ENCODE measurements at regions not wholly inside any gene's neighbourhood (a gene's known extent, or its start where the extent isn't known, plus 50 kb on each side); places are given as distances from the start of the nearest gene placed in this dataset.

DNA sequence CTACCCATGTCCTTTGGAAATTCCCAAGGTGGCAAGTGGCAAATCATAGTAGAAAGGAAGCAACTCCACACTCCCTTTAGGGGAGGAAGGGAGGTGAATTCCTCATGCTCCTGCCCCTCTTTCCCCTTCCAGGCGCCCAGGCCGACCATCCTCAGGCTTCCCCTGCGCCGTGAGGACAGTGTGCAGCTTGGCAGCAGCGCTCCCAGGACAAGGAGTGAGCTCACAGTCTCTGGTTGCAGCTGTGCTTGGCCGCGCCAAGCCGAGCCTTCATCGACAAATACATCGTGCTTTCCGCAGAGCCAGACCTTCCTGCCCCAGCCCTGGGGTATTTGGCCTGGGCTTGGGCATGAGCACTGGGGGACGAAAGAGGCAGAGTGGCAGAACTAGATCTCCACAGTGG is 112.6 kb downstream of the ENGASE start:
- no peak for DNase-seq

- DNase-seq: no peak
Measured at GRCh38 chr17:79186406-79186805, 111.8 kb downstream of the ENGASE start.

DNA sequence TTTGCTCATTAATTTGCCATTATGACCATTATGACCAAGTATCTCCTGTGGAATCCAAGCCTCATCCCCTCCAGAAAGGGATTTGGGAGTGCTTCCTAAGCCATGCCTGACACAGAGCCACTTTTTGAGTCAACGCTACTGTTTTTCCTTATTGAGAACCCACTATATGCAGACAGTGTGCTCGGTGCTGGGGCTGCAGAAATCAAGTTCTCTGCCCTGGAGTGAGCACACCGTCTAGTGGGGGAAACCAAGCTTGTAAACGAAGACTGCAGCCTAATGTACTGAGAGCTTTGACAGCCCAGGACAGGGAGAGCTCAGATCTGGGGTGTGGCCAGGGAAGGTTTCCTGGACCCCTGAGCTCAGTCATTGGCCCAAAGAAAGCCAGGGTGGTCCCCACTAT is 111.0 kb downstream of the ENGASE start:
- no peak for DNase-seq

GRCh38 chr17:79184219-79184618 is 109.6 kb downstream of the ENGASE start:
- no peak for DNase-seq

DNA sequence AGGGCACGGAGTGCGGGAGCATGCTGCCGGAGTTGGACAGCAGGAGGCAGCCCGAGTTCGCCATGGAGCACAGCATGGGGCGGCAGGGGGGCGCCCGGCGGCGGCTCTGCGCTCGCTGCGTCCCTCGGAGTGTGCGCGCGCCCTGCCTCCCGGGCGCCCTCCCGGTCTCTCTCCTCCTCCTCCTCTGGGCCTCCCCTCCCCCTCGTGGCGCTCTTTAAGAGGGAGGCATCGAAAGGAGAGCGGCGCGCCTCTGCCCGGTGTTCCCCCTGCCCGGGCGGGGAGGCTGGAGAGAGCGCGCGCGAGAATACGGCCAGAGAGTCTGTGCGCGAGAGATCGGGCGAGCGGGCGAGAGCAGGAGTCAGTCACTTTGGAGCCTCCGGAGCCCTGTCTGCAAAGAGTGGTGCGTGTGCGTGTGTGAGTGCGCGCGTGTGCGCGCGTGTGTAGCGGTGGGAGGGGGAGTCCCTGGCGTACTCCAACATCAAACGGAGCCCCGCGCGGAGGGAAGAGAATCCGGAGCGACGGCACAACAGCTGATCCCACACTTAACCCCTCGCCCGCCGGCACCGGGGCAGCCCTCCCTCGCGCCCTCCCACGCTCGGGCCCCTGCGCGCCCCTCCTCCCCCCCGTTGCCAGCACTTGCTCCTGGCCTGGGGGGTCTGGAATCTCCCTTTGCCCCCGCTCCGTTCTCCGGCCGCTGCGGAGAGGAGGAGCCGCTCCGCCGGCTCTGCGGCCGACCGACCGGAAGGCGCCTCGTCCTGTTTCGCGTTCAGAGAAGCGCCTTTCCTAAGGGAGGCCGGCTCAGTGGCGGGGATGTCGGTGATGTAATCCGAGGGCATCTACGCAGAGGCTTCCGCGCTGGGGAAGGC is 108.9 kb downstream of the ENGASE start:
- no peak for DNase-seq

DNA sequence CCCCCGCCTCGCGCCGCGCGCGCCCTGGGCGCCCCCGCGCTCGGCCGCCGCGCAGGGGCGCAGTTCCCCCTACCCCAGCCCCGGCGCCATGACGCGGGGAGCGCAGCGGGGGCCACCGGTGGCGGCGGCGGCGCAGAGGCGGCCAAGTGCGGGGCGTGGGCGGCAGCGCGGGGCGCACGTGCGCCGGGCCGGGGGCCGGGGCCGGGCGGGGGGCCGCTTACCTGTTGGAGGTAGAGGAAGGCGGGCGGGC is 108.3 kb downstream of the ENGASE start:
- DNase-seq: no peak

DNA sequence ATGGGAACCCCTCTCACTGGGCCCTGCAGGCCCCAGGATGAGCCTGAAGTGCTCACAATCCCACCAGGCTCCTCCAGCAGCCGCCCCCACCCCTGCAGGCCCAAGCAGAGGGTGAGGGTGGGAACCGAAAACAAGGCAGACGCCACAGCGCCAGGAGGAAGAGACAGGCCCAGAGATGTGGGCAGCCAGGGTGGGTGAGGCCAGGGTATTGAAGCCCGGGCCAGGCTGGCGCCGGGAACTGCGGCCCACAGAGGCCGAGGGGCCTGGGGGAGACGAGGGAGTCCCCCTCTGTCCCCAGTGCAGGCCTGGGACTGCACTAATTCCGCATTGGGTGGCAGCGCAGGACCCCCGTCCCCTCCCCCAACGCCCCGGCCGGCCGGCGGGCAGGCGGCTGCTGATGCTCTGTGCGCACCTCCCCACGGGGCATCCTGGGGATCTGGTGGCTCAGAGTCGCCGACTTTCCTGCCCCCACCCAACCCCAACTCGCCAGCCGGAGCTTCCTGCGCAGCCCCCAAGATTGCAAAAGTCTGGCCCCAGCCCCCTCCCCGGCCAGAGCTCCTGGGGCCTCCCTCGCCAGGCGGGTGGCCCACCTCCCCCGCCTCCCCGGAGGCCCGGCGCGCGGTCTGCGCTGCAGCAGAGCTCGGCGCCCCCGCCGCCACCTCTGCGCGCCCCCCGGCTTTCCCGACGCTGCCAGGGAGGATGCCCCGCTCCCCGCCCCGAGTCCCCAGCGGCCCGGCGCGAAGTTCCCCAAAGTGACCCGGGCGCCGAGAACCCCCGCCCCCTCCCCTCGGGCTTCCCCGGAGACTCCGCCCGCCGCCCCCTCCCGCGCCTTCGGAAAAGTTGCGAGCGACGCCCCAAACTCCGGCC is 107.8 kb downstream of the ENGASE start:
- no peak for DNase-seq

- DNase-seq: no peak
Measured at GRCh38 chr17:79180358-79181005, 105.9 kb downstream of the ENGASE start.

- no peak for DNase-seq
Measured at GRCh38 chr17:79179334-79179733, 104.7 kb downstream of the ENGASE start.

DNA sequence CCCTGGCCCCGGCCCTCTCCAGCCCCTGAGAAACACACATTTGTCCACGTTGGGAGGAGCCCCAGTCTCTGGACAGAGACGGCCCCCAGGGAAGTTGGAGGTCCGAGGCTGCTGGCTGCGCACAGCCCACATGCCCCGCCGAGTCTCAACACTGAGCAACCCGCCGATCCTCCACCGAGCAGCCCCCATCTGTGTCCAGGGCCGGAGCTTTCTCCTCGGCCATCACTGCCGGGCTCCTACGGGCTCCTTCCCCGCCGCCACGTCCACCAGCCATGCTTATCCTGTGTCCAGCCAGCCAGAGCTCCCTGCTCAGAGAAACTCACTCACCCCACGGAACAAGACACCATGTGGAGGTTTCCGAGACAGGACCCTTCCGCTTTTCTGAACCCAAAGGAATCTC is 103.3 kb downstream of the ENGASE start:
- no peak for DNase-seq

DNA sequence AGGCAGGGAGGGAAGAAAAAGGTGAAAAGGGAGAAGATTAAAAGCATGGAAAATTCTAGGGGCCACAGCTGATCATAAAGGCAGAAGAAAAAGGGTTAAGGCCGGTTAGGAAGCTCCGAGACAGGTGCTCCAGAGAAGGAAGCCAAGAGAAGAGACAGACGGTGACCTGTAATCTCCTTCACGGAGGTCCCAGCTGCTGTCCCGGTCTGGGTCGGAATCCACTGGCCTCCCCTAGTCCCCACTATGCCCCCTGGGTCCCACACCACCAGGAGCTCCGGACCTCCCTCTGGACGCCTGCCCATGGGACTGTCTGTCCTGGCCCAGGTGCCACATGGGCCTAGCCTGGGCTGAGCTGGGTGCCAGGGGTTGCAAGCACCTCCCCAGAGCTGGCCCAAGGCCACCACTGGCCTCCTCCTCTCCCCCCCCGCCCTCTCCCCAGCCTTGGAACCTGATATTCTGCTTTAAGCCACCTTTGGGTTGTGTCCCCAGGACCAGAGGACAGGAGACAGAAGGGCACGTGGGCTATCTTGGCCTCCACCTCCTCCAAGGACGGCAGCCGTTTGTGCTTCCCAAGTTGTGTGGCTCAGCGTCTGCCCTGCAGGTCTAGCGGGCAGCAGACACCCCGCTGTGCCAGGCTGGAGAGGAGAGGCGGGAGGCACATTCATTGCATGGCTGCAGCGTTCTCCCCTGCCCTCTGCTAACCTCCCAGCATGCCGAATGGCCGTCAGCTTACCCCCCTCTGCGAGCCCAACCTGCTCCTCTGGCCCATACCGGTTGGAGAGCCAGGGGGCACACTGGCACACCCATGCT is 102.4 kb downstream of the ENGASE start:
- DNase-seq: no peak

GRCh38 chr17:79174905-79175856 is 100.6 kb downstream of the ENGASE start:
- no peak for DNase-seq

- no peak for DNase-seq
Measured at GRCh38 chr17:79174193-79174765, 99.7 kb downstream of the ENGASE start.

DNA sequence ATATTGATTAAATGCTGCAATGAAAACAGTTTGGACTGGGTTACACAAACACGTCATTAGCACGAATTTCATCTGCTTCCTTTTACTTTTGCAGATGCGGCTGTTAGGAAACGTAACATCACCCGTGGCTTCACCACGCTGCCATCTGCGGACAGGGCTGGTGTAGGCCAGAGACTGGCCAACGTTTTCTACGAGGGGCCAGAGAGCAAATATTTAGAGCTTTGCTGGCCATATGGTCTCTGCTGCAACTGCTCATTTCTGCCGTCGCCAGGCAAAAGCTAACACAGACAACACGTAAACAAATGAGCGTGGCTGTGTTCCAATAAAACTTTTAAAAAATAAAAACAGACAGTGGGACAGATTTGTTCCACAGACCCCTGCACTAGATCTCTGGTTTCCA is 96.6 kb downstream of the ENGASE start:
- DNase-seq: no peak

DNA sequence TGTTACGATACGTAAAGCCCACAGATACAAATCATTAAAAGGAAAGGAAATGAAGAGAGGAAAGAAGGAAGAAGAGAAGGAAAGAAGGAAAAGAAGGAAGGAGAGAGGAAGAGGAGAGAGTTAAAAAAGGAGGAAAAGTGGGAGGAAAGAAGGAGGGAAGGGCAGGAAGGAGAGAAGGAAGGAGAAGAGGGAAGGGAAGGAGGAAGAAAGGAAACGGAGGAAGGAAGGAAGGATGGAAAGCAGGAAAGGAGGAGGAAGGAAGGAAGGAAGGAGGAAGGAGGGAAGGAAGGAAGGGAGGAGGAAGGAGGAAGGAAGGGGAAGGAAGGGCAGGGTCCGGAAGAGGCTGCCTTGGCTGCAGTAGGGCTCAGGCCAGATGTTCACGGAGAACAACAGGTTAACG is 95.2 kb downstream of the ENGASE start:
- no peak for DNase-seq

DNA sequence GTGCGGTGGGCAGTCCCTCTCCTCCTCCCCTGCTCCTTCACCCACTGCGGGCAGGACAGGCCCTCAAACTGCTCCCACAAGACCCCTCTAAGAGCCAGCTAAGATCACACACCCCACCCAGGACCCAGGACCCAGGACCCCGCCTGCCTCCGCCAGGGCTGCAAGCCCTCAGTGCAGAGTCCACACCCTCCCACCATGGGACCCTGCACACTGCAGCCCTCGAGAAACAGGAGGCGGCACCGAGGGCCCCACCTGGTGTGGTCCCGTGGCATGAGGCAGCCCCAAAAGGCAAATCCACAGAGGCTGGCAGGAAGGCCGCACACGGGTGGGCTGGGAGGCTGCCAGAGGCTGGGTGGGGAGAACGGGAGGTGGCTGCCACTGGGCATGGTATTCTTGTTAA is 94.7 kb downstream of the ENGASE start:
- DNase-seq: no peak

GRCh38 chr17:79168486-79169055 is 93.9 kb downstream of the ENGASE start:
- no peak for DNase-seq

DNA sequence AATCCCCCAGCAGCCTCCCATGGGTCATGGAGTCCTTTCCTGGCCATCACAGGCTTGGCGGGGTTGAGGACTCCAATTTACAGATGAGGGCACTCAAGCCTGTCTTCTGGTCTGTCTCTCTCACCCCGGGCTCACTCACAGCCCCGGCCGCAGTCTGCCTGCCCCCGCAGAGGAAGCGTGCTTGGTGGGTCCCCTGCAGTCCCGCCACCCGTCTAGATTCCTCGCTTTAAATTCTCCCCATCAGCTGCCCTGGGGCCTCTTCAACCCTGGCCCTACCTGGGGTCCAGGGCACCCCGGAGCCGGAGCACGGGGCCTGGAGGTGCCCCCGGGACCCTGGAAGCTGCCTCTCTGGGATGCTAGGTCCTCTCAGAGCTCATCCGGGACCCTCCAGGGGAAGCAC is 92.9 kb downstream of the ENGASE start:
- DNase-seq: no peak

DNA sequence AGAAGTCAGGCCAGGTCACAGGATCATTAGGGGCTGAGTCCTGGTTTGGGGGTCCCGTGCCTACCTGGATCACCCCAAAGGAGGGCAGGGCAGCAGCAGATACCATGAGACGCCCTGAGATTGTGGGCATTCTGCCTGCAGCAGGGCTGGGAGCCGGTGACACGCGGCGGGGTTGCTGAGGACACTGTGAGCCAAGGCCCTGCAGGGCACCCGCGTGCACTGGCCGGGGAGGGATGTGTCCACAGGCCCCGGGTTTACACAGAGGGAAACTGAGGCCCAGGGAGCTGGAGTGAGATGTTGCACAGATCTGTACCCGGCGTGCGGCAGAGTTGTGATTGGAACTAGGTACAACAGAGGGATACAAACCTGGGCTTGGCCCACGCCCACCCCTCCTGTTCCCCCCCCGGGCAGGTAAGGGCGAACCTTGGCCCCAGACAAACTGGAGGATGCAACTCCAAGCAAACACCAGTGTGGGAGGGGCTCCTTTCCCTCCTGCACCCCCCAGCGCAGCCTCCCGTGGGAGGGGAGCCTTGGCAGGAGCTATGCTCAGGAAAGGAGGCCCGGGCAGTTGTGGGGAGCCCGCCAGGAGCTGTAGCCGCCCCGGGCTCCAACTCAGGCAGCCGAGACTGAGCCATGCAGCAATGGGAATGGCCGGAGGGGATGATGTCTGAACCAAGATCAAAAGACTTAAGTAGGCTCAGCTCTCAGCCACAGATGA is 91.3 kb downstream of the ENGASE start:
- no peak for DNase-seq
